HG03565 (cell line): ENCODE measurements at regions not wholly inside any gene's neighbourhood (a gene's known extent, or its start where the extent isn't known, plus 50 kb on each side); places are given as distances from the start of the nearest gene placed in this dataset.
"Not testable (repeated sequence)": the region's sequence is repeated elsewhere in the genome, so short reads cannot be mapped to it uniquely, and the experiment has no call there.

Source experiments
- ATAC-seq: cut with Tn5 transposase; IDR thresholded peaks from one replicate; pipeline ENCODE4 v1.9.1; 2021; ENCODE audit warnings: mild to moderate bottlenecking, moderate library complexity; ENCODE audit not compliant: unreplicated experiment

- ATAC-seq: no peak
Observed at GRCh38 chr3:105108823-105109222, 257.9 kb upstream of the ALCAM start.

GRCh38 chr3:105118905-105119304 lies 247.8 kb upstream of the ALCAM start:
- ATAC-seq: no peak

GRCh38 chr3:105119801-105120340 lies 246.8 kb upstream of the ALCAM start:
- ATAC-seq: no peak

- ATAC-seq: no peak
Observed at GRCh38 chr3:105130911-105131310, 235.8 kb upstream of the ALCAM start.

- ATAC-seq: no peak
Observed at GRCh38 chr3:105137911-105138310, 228.8 kb upstream of the ALCAM start.

- peak; percentile 29 for ATAC-seq
Observed at GRCh38 chr3:105139881-105140560, 226.7 kb upstream of the ALCAM start.

- peak; percentile 35 for ATAC-seq
Observed at GRCh38 chr3:105140899-105141367, 225.8 kb upstream of the ALCAM start.

- no peak for ATAC-seq
Observed at GRCh38 chr3:105144837-105145236, 221.9 kb upstream of the ALCAM start.

GRCh38 chr3:105145511-105145910 lies 221.2 kb upstream of the ALCAM start:
- ATAC-seq: no peak

- ATAC-seq: not testable (repeated sequence)
Observed at GRCh38 chr3:105149197-105149596, 217.5 kb upstream of the ALCAM start.

- ATAC-seq: no peak
Observed at GRCh38 chr3:105152987-105153386, 213.7 kb upstream of the ALCAM start.

GRCh38 chr3:105154692-105155091 lies 212.0 kb upstream of the ALCAM start:
- no peak for ATAC-seq

GRCh38 chr3:105157067-105157765 lies 209.5 kb upstream of the ALCAM start:
- ATAC-seq: no peak

GRCh38 chr3:105157766-105158085 lies 209.0 kb upstream of the ALCAM start:
- ATAC-seq: no peak

GRCh38 chr3:105158286-105158685 lies 208.4 kb upstream of the ALCAM start:
- ATAC-seq: no peak

GRCh38 chr3:105162448-105162847 lies 204.3 kb upstream of the ALCAM start:
- no peak for ATAC-seq

GRCh38 chr3:105166893-105167292 lies 199.8 kb upstream of the ALCAM start:
- no peak for ATAC-seq

GRCh38 chr3:105170423-105170822 lies 196.3 kb upstream of the ALCAM start:
- no peak for ATAC-seq

GRCh38 chr3:105174017-105174615 lies 192.6 kb upstream of the ALCAM start:
- ATAC-seq: no peak

- ATAC-seq: no peak
Observed at GRCh38 chr3:105177576-105177975, 189.1 kb upstream of the ALCAM start.

- no peak for ATAC-seq
Observed at GRCh38 chr3:105187344-105187743, 179.4 kb upstream of the ALCAM start.

GRCh38 chr3:105195260-105195659 lies 171.4 kb upstream of the ALCAM start:
- ATAC-seq: no peak
